HG03354 (cell line): ENCODE measurements at regions not wholly inside any gene's neighbourhood (a gene's known extent, or its start where the extent isn't known, plus 50 kb on each side); places are given as distances from the start of the nearest gene placed in this dataset.
A peak's percentile ranks its signal among the peaks of the same experiment; 100 is the strongest.
"Not testable (repeated sequence)": the region's sequence is repeated elsewhere in the genome, so short reads cannot be mapped to it uniquely, and the experiment has no call there.

Experiments used
- ATAC-seq: cut with Tn5 transposase; IDR thresholded peaks from one replicate; pipeline ENCODE4 v1.9.1; 2021; ENCODE audit warnings: mild to moderate bottlenecking; ENCODE audit not compliant: unreplicated experiment, poor library complexity, severe bottlenecking

DNA sequence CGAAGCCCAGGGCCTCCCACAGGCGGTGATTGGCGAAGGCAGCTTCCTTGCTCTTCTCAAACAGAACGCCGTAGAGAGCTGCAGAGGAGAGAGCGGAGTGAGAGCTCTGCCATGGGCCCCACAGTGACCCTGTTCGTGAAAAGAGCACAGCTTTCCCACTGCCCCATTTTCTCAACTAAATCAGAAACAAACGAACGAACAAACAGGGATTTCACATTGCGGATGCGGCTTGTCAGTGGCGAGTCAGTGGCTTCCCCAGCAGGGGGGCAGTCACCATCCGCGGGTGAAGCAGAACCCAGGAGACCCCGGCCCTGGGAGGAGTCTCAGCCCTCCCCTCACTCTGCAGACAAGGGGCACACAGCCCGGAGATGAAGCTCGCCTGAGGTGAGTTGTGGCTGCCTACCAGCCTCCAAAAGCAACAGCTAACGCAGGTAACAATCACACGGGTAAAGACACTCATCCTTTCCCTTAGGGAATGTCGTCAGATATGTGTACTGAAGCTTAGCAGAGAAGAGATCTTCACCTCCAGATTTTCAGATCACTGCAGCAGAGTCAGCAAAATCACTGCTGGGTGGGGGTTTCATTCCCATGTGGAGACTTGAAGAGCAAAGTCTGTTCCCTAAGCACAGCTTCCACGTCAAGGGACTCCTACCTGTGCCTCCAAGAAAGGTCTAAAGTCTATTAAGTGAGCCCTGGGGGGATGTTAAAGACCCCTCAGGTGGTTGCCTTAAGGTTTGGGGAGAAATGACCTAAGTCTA lies 51.2 kb upstream of the GPR31 start:
- no peak for ATAC-seq

DNA sequence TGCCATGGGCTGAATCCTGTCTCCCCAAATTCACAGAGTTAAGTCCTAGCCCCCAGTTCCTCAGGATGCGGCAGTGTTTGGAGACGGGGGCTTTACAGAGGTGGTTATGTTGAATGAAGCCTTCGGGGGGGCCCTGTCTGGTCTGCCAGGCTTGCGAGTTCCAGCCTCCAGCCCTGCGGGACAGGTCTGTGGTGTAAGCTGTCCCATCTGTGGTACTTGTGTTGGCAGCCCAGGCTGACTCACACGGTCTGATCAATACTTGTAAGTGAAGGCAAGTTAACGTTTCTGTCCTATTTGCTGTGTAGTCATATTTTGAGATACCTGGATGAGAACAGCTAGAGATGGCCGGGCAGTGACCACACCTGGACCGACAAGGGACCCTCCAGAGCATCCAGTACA lies 51.8 kb upstream of the GPR31 start:
- ATAC-seq = no peak

DNA sequence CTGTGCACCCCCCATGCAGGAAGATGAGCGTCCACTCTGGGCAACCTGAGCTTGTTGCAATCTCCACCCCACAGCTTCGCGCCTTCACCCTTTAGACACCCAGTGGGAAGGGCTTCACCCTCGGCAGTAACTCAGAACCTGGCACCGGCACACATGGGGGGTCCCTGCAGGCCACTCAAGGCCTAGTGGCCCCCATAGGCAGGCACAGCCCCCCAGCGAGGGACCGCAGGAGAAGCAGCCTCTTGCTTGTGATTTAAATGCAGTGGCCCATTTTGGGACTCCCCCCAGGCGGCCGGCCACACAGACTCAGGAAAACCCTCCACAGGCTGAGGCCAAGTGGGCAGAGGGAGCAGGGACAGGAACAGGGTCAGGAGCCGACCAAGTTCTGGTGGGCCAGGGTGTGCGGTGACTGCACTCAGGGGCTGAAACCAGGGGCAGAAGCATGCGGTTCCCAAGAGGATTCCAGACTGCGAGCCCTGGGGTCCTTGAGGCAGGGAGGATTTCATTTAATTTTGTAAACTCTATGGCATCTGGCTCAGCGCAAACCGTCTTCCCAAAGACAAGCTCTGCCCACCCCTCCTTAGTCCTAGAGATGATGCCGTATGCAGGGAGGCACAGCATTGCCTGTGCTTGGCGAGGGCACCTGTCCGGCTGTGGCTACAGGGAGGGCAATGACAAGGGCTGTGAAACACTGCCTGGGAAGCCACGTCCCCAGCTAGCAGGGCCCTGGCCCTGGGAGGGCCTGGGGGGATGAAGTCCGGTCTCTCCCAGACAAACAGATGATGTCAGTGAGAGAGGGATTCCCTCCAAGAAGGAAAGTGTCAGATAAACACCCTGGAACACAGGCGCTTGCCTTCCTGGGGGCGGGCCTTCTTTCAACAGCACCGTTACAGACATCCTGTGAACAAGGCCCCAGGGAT lies 52.9 kb upstream of the GPR31 start:
- no peak for ATAC-seq

- no peak for ATAC-seq
These were observed 53.5 kb upstream of the GPR31 start for GRCh38 chr6:167211295-167211648.

GRCh38 chr6:167211881-167212712 lies 54.3 kb upstream of the GPR31 start:
- ATAC-seq = peak; percentile 31

GRCh38 chr6:167212713-167213005 lies 54.9 kb upstream of the GPR31 start:
- peak; percentile 69 for ATAC-seq

DNA sequence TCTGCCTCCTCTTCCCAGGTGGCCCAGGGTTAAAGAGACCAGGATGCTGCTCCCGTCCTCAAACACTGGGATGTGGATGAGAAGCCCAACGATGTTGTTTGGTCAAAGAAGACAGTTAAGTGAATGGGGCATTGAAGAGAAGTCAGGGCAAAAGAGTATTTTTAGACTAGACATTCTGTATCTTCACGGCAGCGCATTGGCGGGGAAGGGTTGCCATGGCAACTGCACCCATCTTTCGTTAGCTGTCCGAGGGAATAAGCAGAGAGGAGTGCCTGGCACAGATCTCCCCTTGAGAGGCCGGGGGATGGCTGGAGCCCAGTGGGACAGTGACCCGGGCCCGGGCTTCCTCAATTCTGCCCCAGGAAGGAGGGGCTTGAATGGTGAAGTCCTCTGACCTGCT lies 56.4 kb upstream of the GPR31 start:
- ATAC-seq = no peak

- ATAC-seq = not testable (repeated sequence)
These were observed 57.9 kb upstream of the GPR31 start for GRCh38 chr6:167215429-167216250.

DNA sequence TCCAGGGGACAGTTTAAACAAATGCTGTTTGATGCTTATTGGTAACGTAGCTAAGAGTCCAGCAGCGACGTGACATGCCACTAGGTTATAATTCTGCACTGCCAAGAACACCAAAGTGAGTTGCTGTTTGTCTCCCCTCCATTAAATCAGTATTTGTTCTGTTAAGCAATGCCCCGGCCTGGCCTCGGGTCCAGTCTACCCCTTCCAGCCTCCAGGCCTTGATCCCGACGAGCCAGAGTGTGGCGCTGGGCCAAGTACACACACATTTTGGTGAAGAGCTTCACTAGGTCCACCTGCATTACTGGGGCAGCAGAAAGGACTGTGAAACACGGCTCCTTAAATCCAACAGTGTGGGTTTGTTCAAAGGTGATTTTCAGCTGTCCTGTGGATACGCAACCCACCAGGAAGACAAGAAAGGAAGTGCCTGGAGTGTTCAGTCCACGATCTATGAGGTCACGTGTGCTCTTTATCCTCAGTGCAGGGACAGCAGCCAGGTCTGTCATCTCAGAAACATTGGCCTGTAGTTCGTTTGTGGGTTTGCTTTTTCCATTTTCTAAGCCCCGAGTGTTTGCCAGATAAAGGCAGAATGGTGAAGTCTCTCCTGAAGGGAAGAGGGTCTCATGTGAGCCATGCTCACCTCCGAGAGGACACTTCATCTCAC lies 58.7 kb upstream of the GPR31 start:
- ATAC-seq = not testable (repeated sequence)

GRCh38 chr6:167217073-167217472 lies 59.3 kb upstream of the GPR31 start:
- not testable (repeated sequence) for ATAC-seq

- peak; percentile 81 for ATAC-seq
These were observed 60.4 kb upstream of the GPR31 start for GRCh38 chr6:167217951-167218759.

GRCh38 chr6:167219079-167219478 lies 61.3 kb upstream of the GPR31 start:
- not testable (repeated sequence) for ATAC-seq

- no peak for ATAC-seq
These were observed 62.3 kb upstream of the GPR31 start for GRCh38 chr6:167219967-167220512.

- ATAC-seq = no peak
These were observed 63.8 kb upstream of the GPR31 start for GRCh38 chr6:167221400-167222201.

GRCh38 chr6:167225566-167226382 lies 65.3 kb upstream of the UNC93A start:
- ATAC-seq = not testable (repeated sequence)

GRCh38 chr6:167226383-167226685 lies 64.8 kb upstream of the UNC93A start:
- no peak for ATAC-seq

- no peak for ATAC-seq
These were observed 64.3 kb upstream of the UNC93A start for GRCh38 chr6:167226791-167227190.
